H7 (cell line): ENCODE measurements at regions not wholly inside any gene's neighbourhood (a gene's known extent, or its start where the extent isn't known, plus 50 kb on each side); places are given as distances from the start of the nearest gene placed in this dataset.

Experiments
- DNase-seq: peaks from one replicate; pipeline ENCODE4 v3.0.0; 2012
- H3K27me3 ChIP-seq: 2 replicates; pipeline ENCODE4 v1.6.0; 2011; ENCODE audit warnings: mild to moderate bottlenecking, low read length; ENCODE audit not compliant: control insufficient read depth, insufficient read depth
- H3K36me3 ChIP-seq: replicated peaks from 2 replicates; pipeline ENCODE4 v1.5.1; 2011; ENCODE audit warnings: low read length; ENCODE audit not compliant: control insufficient read depth, insufficient read depth
- H3K4me3 ChIP-seq: 2 replicates; pipeline ENCODE4 v1.5.1; 2011; ENCODE audit warnings: low read depth, mild to moderate bottlenecking, control low read depth, low read length, moderate library complexity; ENCODE audit not compliant: insufficient read depth

GRCh38 chr12:83210933-83211332 is 524.2 kb downstream of the TMTC2 start:
- no peaks in the 10 kb centered on the region for H3K27me3 ChIP-seq
- no peak overlapping the region for H3K4me3 ChIP-seq
- DNase-seq, result no peak
- H3K36me3 ChIP-seq, result no peaks in the 10 kb centered on the region

DNA sequence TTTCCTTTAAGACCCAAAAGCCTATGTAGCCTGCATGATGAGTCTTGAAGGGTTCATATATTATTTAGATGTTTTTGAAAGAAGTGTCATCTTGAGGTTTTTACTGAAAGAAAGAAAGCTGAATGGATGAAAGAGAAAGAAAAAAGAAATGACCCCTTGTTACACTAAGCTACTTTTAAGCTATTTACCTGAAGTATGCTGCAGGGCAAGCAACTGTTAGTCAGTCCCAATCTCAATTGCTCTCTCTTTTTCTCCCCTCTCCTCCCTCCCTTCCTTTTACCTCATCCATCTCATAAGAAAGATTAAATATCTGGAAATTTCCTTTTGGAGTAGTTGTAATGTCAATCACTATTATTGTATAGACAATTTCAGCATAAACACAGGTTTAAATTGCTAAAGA is 512.4 kb downstream of the TMTC2 start:
- Histone ChIP-seq H3K36me3 (no peaks in the 10 kb centered on the region), H3K27me3 (no peaks in the 10 kb centered on the region), H3K4me3 (no peak overlapping the region)
- DNase-seq, result no peak

GRCh38 chr12:83198291-83199015 is 511.7 kb downstream of the TMTC2 start:
- no peaks in the 10 kb centered on the region for H3K36me3 ChIP-seq
- no peak overlapping the region for H3K4me3 ChIP-seq
- no peaks in the 10 kb centered on the region for H3K27me3 ChIP-seq
- no peak for DNase-seq

- Histone ChIP-seq H3K4me3 (no peak overlapping the region), H3K36me3 (no peaks in the 10 kb centered on the region), H3K27me3 (no peaks in the 10 kb centered on the region)
- DNase-seq, result no peak
Measured at GRCh38 chr12:83197483-83197914, 510.8 kb downstream of the TMTC2 start.

DNA sequence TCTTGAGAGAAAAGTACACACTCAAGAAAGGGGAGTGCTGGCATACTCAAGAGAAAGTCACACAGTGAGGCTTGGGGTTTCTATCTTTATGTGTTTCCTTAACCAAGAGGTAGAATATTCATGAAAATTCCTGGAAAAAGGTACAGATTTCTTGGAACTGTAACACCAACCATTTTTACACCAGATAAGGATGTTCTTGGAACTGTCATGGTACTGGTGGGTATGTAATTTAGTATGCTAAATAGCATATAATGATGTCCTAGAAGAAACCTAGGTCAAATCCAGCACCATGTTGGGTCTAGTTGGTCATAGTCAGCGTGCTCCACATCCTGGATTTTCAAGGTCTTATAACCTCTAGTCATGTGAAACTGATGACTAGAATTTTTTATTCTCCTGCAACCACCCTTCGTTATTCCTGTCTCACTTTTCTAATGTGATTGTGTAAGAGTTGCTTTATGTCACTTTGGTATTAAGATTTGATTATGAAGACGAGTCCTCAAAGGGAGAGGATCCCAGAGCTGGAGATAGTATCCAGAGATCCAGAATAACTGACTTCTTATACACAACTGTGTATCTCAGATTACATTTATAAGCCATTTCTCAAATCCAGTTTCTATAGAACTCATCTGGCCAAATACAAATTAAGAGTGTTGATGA is 510.1 kb downstream of the TMTC2 start:
- no peak for DNase-seq
- Histone ChIP-seq H3K36me3 (no peaks in the 10 kb centered on the region), H3K4me3 (no peak overlapping the region)

GRCh38 chr12:83190631-83191390 is 504.1 kb downstream of the TMTC2 start:
- Histone ChIP-seq H3K27me3 (no peaks in the 10 kb centered on the region), H3K36me3 (no peaks in the 10 kb centered on the region), H3K4me3 (no peak overlapping the region)
- no peak for DNase-seq

More for the DNA sequence above, 510.1 kb downstream of the TMTC2 start:
- H3K27me3 ChIP-seq, result no peaks in the 10 kb centered on the region

DNA sequence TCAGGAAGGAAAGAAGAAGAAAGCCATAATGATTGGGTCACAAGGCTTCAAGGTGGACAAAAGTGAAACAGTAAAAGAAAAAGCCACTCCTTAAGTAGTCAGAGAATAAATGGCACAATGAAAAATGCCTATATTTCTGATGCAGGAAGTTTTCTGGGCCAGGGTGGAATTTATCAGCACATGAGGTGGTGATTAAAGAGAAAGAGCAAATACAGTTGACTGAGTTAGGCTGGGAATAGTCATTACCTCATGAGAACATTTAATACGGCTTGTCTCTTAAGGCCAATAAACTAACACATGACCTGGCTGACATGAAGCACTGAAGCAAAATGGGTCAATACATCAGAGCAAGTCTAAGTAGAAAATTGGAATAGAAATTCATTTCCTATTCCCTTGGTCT is 499.7 kb downstream of the TMTC2 start:
- no peak overlapping the region for H3K4me3 ChIP-seq
- no peaks in the 10 kb centered on the region for H3K36me3 ChIP-seq
- DNase-seq, result no peak
- H3K27me3 ChIP-seq, result no peaks in the 10 kb centered on the region

GRCh38 chr12:83185241-83185640 is 498.5 kb downstream of the TMTC2 start:
- no peaks in the 10 kb centered on the region for H3K27me3 ChIP-seq
- no peak overlapping the region for H3K4me3 ChIP-seq
- DNase-seq, result no peak
- H3K36me3 ChIP-seq, result no peaks in the 10 kb centered on the region
